ENCODE measurements at regions not wholly inside any gene's neighbourhood (a gene's known extent, or its start where the extent isn't known, plus 50 kb on each side); places are given as distances from the start of the nearest gene placed in this dataset.
A peak's percentile ranks its signal among the peaks of the same experiment; 100 is the strongest.

DNA sequence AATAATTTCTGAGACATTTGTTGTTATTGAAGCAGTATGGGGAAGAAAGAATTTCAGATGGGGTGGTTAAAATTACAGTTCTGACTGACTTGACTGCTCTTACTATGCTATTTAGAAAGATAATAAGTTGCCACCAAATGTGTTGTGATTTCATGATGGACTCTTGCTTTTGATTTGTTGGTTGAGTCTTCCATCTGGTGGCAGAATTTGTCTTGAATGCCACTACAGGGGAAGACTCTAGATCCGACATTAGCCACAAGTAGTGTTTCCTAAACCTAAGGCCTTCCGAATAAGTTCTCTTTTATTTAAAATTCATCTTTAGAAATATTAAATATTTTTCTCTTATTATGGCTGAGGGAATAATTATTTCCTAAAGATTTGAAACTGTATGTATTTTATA lies 190.9 kb upstream of the ADGRL4 start:
- Histone ChIP-seq H3K4me1 (no peaks in the 10 kb centered on the region), H3K27me3 (no peaks in the 10 kb centered on the region), H3K4me3 (no peak overlapping the region), H3K36me3 (no peaks in the 10 kb centered on the region), H3K27ac (no peak overlapping the region), H3K9me3 (no peaks in the 10 kb centered on the region)
- intact Hi-C loops (cut with DNase I): no loop called here
- ATAC-seq: no peak
- DNase-seq: no peak
- TF ChIP-seq, protein P1, sequence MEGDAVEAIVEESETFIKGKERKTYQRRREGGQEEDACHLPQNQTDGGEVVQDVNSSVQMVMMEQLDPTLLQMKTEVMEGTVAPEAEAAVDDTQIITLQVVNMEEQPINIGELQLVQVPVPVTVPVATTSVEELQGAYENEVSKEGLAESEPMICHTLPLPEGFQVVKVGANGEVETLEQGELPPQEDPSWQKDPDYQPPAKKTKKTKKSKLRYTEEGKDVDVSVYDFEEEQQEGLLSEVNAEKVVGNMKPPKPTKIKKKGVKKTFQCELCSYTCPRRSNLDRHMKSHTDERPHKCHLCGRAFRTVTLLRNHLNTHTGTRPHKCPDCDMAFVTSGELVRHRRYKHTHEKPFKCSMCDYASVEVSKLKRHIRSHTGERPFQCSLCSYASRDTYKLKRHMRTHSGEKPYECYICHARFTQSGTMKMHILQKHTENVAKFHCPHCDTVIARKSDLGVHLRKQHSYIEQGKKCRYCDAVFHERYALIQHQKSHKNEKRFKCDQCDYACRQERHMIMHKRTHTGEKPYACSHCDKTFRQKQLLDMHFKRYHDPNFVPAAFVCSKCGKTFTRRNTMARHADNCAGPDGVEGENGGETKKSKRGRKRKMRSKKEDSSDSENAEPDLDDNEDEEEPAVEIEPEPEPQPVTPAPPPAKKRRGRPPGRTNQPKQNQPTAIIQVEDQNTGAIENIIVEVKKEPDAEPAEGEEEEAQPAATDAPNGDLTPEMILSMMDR (IDR thresholded peaks at IDR 0.05): peak; percentile 42

DNA sequence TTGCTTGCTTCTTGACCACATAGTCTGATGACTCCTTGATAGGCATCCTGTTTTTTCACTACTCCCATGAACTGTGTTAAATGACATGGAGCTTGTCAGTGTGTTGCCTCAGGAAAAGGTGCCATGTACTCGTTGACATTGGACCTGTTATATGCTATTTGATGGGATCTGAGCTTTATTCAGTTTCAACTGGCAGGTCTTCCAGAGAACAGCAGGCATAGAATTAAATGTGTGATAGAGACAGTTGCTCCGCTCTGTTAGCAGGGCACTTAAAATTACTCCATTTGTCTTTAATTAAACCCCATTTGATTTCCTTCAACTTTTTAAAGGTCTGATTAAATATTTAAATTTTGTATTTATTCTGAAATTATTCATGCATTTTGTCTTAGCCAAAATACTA lies 189.7 kb upstream of the ADGRL4 start:
- TF ChIP-seq, protein P1 (IDR thresholded peaks at IDR 0.05): no peak
- intact Hi-C loops (cut with DNase I): no loop called here

DNA sequence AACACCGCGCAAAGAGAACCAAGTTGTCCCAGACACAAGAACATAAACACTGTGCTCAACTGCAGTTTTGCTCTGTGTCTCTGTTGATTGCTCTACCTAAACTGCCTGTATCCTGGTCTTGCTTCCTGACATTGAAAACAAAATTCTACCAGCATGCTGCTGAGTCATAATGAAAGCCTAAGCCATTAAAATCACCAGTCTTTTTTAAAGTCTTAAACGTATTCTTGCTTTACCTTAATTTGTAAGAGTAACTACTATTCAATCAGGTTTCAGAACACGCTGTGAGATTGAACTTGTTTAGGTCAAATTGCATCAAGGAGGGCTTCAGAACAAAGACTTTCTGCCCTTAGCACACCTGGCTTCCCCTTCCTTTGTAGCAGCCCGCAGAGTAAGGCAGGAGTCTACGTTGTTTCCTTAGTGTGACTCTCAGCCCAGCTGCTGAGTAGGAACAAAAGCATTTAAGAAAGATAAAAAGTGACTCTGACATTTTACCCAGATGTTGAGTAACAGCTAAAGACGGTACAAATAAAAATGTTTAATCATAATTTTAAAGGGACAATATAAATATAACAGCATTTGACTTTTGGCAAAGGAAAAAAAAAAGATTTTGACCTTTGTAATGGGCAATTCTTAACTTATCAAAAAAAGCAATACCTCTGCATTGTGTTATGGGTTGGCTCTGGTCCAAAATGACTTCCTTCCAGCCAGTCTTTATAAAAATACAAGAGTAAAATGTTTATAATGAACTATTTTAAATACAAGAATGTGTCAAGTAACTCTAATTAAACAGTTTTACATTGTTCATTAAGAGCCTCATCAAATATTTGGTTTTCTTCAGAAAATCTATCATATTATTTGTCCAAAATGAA lies 186.9 kb upstream of the ADGRL4 start:
- ATAC-seq (no peak), DNase-seq (no peak)
- Histone ChIP-seq H3K27ac (no peak overlapping the region), H3K9me3 (no peaks in the 10 kb centered on the region), H3K27me3 (no peaks in the 10 kb centered on the region), H3K4me3 (no peak overlapping the region), H3K36me3 (no peaks in the 10 kb centered on the region), H3K4me1 (no peaks in the 10 kb centered on the region)
- intact Hi-C loops (cut with DNase I): no loop called here
- TF ChIP-seq, protein P1 (IDR thresholded peaks at IDR 0.05): no peak

More for the DNA sequence above, 189.7 kb upstream of the ADGRL4 start:
- Histone ChIP-seq H3K36me3 (no peaks in the 10 kb centered on the region), H3K4me3 (no peak overlapping the region), H3K9me3 (no peaks in the 10 kb centered on the region), H3K27ac (no peak overlapping the region), H3K4me1 (no peaks in the 10 kb centered on the region), H3K27me3 (no peaks in the 10 kb centered on the region)
- DNase-seq: no peak
- ATAC-seq: no peak

DNA sequence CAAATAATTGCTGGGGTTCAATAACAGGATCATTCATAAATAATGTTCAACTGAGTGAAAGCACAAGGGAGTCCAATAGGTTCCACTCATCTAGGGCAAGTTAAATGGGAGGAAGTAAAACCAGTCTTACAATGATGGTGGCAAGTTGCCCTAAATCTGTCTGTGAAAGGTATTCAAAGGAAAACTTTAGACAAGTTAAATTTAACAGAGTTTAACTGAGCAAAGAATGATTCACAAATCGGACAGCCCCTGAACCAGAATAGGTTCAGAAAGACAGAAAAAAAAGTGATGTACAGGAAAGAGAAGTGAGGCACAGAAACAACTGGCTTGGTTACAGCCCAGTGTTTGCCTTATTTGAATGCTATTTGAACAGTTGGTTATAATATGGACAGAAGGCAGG lies 183.5 kb upstream of the ADGRL4 start:
- no peak for DNase-seq

DNA sequence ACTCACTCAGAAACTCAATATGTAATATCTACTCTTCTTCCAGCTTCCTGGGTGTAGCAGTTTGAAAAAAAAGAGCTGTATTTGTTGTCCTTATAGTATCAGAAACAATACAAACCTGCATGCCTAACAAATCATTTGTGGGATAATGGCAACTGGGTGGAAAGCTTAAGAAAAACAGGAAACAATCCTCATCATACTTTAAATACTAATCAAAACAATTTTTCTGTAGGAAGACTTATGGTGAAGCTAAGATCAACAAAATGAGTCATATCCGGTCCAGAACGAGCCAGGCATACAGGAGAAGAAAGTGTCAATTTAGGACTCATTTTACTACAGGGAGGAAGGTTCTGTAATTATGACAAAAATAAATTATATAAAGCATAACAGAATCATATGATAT lies 181.8 kb upstream of the ADGRL4 start:
- DNase-seq (no peak), ATAC-seq (no peak)
- Histone ChIP-seq H3K36me3 (no peaks in the 10 kb centered on the region), H3K4me1 (no peaks in the 10 kb centered on the region), H3K27ac (no peak overlapping the region), H3K9me3 (no peaks in the 10 kb centered on the region), H3K27me3 (no peaks in the 10 kb centered on the region), H3K4me3 (no peak overlapping the region)
- intact Hi-C loops (cut with DNase I): no loop called here
- TF ChIP-seq, protein P1 (IDR thresholded peaks at IDR 0.05): no peak

More for the DNA sequence above, 183.5 kb upstream of the ADGRL4 start:
- no peak overlapping the region for H3K4me3 ChIP-seq
- ATAC-seq: no peak
- H3K4me1 ChIP-seq: no peaks in the 10 kb centered on the region
- intact Hi-C loops (cut with DNase I): no loop called here
- TF ChIP-seq, protein P1 (IDR thresholded peaks at IDR 0.05): no peak
- H3K9me3 ChIP-seq: no peaks in the 10 kb centered on the region
- H3K27me3 ChIP-seq: no peaks in the 10 kb centered on the region
- no peaks in the 10 kb centered on the region for H3K36me3 ChIP-seq
- no peak overlapping the region for H3K27ac ChIP-seq
